Activated CD4-positive, alpha-beta memory T cell treated with anti-CD3 and anti-CD28 coated beads for 36 hours (primary cell): ENCODE measurements at regions not wholly inside any gene's neighbourhood (a gene's known extent, or its start where the extent isn't known, plus 50 kb on each side); places are given as distances from the start of the nearest gene placed in this dataset.

Experiments used
- CTCF ChIA-PET: fragments of 350-600 bp; sonication (Branson Sonifier 250); formaldehyde crosslinking; loops from one replicate; lab custom pipeline; 2021; ENCODE audit warnings: antibody characterized with exemption, inconsistent platforms; lab: Charles Lee
- POLR2A ChIA-PET: fragments of 350-600 bp; sonication (Branson Sonifier 250); formaldehyde crosslinking; loops from one replicate; lab custom pipeline; 2021; ENCODE audit warnings: antibody characterized with exemption; lab: Charles Lee
- DNase-seq: peaks from one replicate; pipeline ENCODE4 v3.0.0-alpha.2; 2020
- H3K27ac Mint-ChIP-seq: one replicate; pipeline ENCODE4 v1.8.0; 2021; ENCODE audit warnings: mixed read lengths
- H3K27me3 Mint-ChIP-seq: one replicate; pipeline ENCODE4 v1.8.0; 2021; ENCODE audit warnings: mixed read lengths
- H3K36me3 Mint-ChIP-seq: one replicate; pipeline ENCODE4 v1.8.0; 2021; ENCODE audit warnings: mixed read lengths
- H3K4me1 Mint-ChIP-seq: one replicate; pipeline ENCODE4 v1.8.0; 2021; ENCODE audit warnings: low read depth, mixed read lengths
- H3K4me3 Mint-ChIP-seq: one replicate; pipeline ENCODE4 v1.8.0; 2021; ENCODE audit warnings: mild to moderate bottlenecking, mixed read lengths
- H3K9me3 Mint-ChIP-seq: one replicate; pipeline ENCODE4 v1.8.0; 2021; ENCODE audit warnings: mixed read lengths
- intact Hi-C: fragments of 100-400 bp; cut with micrococcal nuclease; formaldehyde crosslinking; loops from one replicate; pipeline ENCODE4 v1.15.1; 2023

- H3K27ac Mint-ChIP-seq, result no peak overlapping the region
- H3K27me3 Mint-ChIP-seq, result peaks cover 4% of the 10 kb centered on the region
- no peak for DNase-seq
- intact Hi-C loops, result no loop called here
- H3K36me3 Mint-ChIP-seq, result no peaks in the 10 kb centered on the region
- CTCF ChIA-PET, result no interaction called here
- POLR2A ChIA-PET, result no interaction called here
- no peak overlapping the region for H3K4me3 Mint-ChIP-seq
- H3K9me3 Mint-ChIP-seq, result no peaks in the 10 kb centered on the region
- peaks cover 18% of the 10 kb centered on the region for H3K4me1 Mint-ChIP-seq
Observed at GRCh38 chr6:105507811-105508210, 104.9 kb upstream of the PREP start.

GRCh38 chr6:105504706-105505105, 101.8 kb upstream of the PREP start:
- Mint-ChIP-seq H3K4me3 (no peak overlapping the region), H3K4me1 (no peaks in the 10 kb centered on the region), H3K27ac (no peak overlapping the region), H3K9me3 (no peaks in the 10 kb centered on the region), H3K27me3 (peaks cover 1% of the 10 kb centered on the region), H3K36me3 (no peaks in the 10 kb centered on the region)
- POLR2A ChIA-PET, result no interaction called here
- CTCF ChIA-PET, result interaction anchor here (1.5 kb wide), 1 partner anchor 73 kb away, joined by 3 read pairs; no protein-coding TSS in a partner anchor
- DNase-seq, result no peak
- intact Hi-C loops, result no loop called here

- no peak for DNase-seq
- ChIA-PET POLR2A (no interaction called here), CTCF (interaction anchor here (1.5 kb wide), 1 partner anchor 72 kb away, joined by 3 read pairs; no protein-coding TSS in a partner anchor)
- intact Hi-C loops, result no loop called here
- peaks cover under 1% of the 10 kb centered on the region for H3K27me3 Mint-ChIP-seq
- H3K27ac Mint-ChIP-seq, result no peak overlapping the region
- no peaks in the 10 kb centered on the region for H3K9me3 Mint-ChIP-seq
- no peak overlapping the region for H3K4me3 Mint-ChIP-seq
- H3K4me1 Mint-ChIP-seq, result no peaks in the 10 kb centered on the region
- H3K36me3 Mint-ChIP-seq, result no peaks in the 10 kb centered on the region
Observed at GRCh38 chr6:105503641-105504040, 100.8 kb upstream of the PREP start.

- POLR2A ChIA-PET, result interaction anchor here (1.0 kb wide), 1 partner anchor 84 kb away, joined by 3 read pairs; no protein-coding TSS in a partner anchor
- CTCF ChIA-PET, result no interaction called here
- Mint-ChIP-seq H3K4me3 (no peak overlapping the region), H3K27ac (no peak overlapping the region), H3K36me3 (no peaks in the 10 kb centered on the region), H3K9me3 (no peaks in the 10 kb centered on the region), H3K4me1 (no peaks in the 10 kb centered on the region), H3K27me3 (no peaks in the 10 kb centered on the region)
- intact Hi-C loops, result no loop called here
- DNase-seq, result no peak
Observed at GRCh38 chr6:105501826-105502344, 99.0 kb upstream of the PREP start.

- Mint-ChIP-seq H3K4me1 (no peaks in the 10 kb centered on the region), H3K9me3 (no peaks in the 10 kb centered on the region), H3K27ac (no peak overlapping the region), H3K4me3 (no peak overlapping the region), H3K36me3 (no peaks in the 10 kb centered on the region), H3K27me3 (no peaks in the 10 kb centered on the region)
- ChIA-PET CTCF (no interaction called here), POLR2A (no interaction called here)
- intact Hi-C loops, result no loop called here
- DNase-seq, result no peak
Observed at GRCh38 chr6:105501246-105501645, 98.4 kb upstream of the PREP start.

- Mint-ChIP-seq H3K27ac (no peak overlapping the region), H3K4me1 (no peaks in the 10 kb centered on the region), H3K9me3 (no peaks in the 10 kb centered on the region), H3K4me3 (no peak overlapping the region), H3K27me3 (no peaks in the 10 kb centered on the region), H3K36me3 (no peaks in the 10 kb centered on the region)
- CTCF ChIA-PET, result interaction anchor here (0.5 kb wide), 1 partner anchor 61 kb away, joined by 3 read pairs; no protein-coding TSS in a partner anchor
- no peak for DNase-seq
- intact Hi-C loops, result no loop called here
- POLR2A ChIA-PET, result no interaction called here
Observed at GRCh38 chr6:105500693-105501092, 97.8 kb upstream of the PREP start.

- Mint-ChIP-seq H3K4me1 (no peaks in the 10 kb centered on the region), H3K9me3 (no peaks in the 10 kb centered on the region), H3K4me3 (no peak overlapping the region), H3K27ac (no peak overlapping the region), H3K36me3 (no peaks in the 10 kb centered on the region), H3K27me3 (no peaks in the 10 kb centered on the region)
- intact Hi-C loops, result no loop called here
- DNase-seq, result no peak
- ChIA-PET POLR2A (no interaction called here), CTCF (no interaction called here)
Observed at GRCh38 chr6:105499931-105500330, 97.0 kb upstream of the PREP start.

- POLR2A ChIA-PET, result no interaction called here
Observed at GRCh38 chr6:105499136-105499870, 96.4 kb upstream of the PREP start.

GRCh38 chr6:105497549-105497948, 94.7 kb upstream of the PREP start:
- no peak overlapping the region for H3K4me3 Mint-ChIP-seq
- CTCF ChIA-PET, result no interaction called here
- H3K27ac Mint-ChIP-seq, result no peak overlapping the region
- H3K36me3 Mint-ChIP-seq, result no peaks in the 10 kb centered on the region
- DNase-seq, result no peak
- POLR2A ChIA-PET, result no interaction called here
- no peaks in the 10 kb centered on the region for H3K27me3 Mint-ChIP-seq
- H3K9me3 Mint-ChIP-seq, result no peaks in the 10 kb centered on the region
- peaks cover 11% of the 10 kb centered on the region for H3K4me1 Mint-ChIP-seq
- intact Hi-C loops, result no loop called here

More at GRCh38 chr6:105499136-105499870, 96.4 kb upstream of the PREP start:
- H3K4me1 Mint-ChIP-seq, result no peaks in the 10 kb centered on the region
- no peaks in the 10 kb centered on the region for H3K36me3 Mint-ChIP-seq
- CTCF ChIA-PET, result no interaction called here
- H3K4me3 Mint-ChIP-seq, result no peak overlapping the region
- no peak for DNase-seq
- H3K27me3 Mint-ChIP-seq, result no peaks in the 10 kb centered on the region
- no peaks in the 10 kb centered on the region for H3K9me3 Mint-ChIP-seq
- H3K27ac Mint-ChIP-seq, result no peak overlapping the region
- intact Hi-C loops, result no loop called here

- intact Hi-C loops, result no loop called here
- ChIA-PET CTCF (interaction anchor here (0.8 kb wide), 1 partner anchor 11 kb away, joined by 3 read pairs; no protein-coding TSS in a partner anchor), POLR2A (no interaction called here)
- Mint-ChIP-seq H3K36me3 (no peaks in the 10 kb centered on the region), H3K27me3 (no peaks in the 10 kb centered on the region), H3K4me3 (no peak overlapping the region), H3K4me1 (peaks cover 13% of the 10 kb centered on the region), H3K27ac (no peak overlapping the region), H3K9me3 (no peaks in the 10 kb centered on the region)
- DNase-seq, result no peak
Observed at GRCh38 chr6:105495515-105495914, 92.6 kb upstream of the PREP start.

GRCh38 chr6:105494688-105495087, 91.8 kb upstream of the PREP start:
- Mint-ChIP-seq H3K27me3 (no peaks in the 10 kb centered on the region), H3K9me3 (no peaks in the 10 kb centered on the region), H3K27ac (no peak overlapping the region), H3K4me1 (peaks cover 13% of the 10 kb centered on the region), H3K36me3 (no peaks in the 10 kb centered on the region), H3K4me3 (no peak overlapping the region)
- DNase-seq, result no peak
- ChIA-PET POLR2A (no interaction called here), CTCF (interaction anchor here (0.7 to 1.1 kb wide), 3 partner anchors 63 to 598 kb away, joined by 3 to 4 read pairs (median 4); no protein-coding TSS in a partner anchor)
- intact Hi-C loops, result loop anchor here (5.0 kb wide), 2 partner anchors 68 to 128 kb away; no protein-coding TSS in a partner anchor

GRCh38 chr6:105493736-105494135, 90.9 kb upstream of the PREP start:
- H3K27me3 Mint-ChIP-seq, result no peaks in the 10 kb centered on the region
- H3K27ac Mint-ChIP-seq, result peak overlapping the region; percentile 44
- H3K36me3 Mint-ChIP-seq, result no peaks in the 10 kb centered on the region
- intact Hi-C loops, result loop anchor here (1.0 to 5.0 kb wide), 3 partner anchors 69 to 153 kb away; no protein-coding TSS in a partner anchor
- no peak overlapping the region for H3K4me3 Mint-ChIP-seq
- peaks cover 13% of the 10 kb centered on the region for H3K4me1 Mint-ChIP-seq
- POLR2A ChIA-PET, result no interaction called here
- H3K9me3 Mint-ChIP-seq, result no peaks in the 10 kb centered on the region
- DNase-seq, result no peak
- CTCF ChIA-PET, result interaction anchor here (1.1 to 1.2 kb wide), 2 partner anchors 62 to 599 kb away, joined by 3 read pairs; no protein-coding TSS in a partner anchor
